ENCODE measurements at regions not wholly inside any gene's neighbourhood (a gene's known extent, or its start where the extent isn't known, plus 50 kb on each side); places are given as distances from the start of the nearest gene placed in this dataset.
"Not testable (repeated sequence)": the region's sequence is repeated elsewhere in the genome, so short reads cannot be mapped to it uniquely, and the experiment has no call there.

- TF ChIP-seq, protein P1, sequence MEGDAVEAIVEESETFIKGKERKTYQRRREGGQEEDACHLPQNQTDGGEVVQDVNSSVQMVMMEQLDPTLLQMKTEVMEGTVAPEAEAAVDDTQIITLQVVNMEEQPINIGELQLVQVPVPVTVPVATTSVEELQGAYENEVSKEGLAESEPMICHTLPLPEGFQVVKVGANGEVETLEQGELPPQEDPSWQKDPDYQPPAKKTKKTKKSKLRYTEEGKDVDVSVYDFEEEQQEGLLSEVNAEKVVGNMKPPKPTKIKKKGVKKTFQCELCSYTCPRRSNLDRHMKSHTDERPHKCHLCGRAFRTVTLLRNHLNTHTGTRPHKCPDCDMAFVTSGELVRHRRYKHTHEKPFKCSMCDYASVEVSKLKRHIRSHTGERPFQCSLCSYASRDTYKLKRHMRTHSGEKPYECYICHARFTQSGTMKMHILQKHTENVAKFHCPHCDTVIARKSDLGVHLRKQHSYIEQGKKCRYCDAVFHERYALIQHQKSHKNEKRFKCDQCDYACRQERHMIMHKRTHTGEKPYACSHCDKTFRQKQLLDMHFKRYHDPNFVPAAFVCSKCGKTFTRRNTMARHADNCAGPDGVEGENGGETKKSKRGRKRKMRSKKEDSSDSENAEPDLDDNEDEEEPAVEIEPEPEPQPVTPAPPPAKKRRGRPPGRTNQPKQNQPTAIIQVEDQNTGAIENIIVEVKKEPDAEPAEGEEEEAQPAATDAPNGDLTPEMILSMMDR (conservative IDR thresholded peaks at IDR 0.05; ENCODE audit: low read depth), result no peak
- POLR2A ChIA-PET (ENCODE audit: low non-redundant PET), result no interaction called here
- no peak overlapping the region for H3K27ac ChIP-seq
- CTCF ChIA-PET, result interaction anchor here (0.6 kb wide), 1 partner anchor 9 kb away, joined by 3 read pairs; no protein-coding TSS in a partner anchor
- DNase-seq (ENCODE audit: low spot score), result no peak
Measured at GRCh38 chr17:74123350-74123749, 80.1 kb upstream of the RPL38 start.

- POLR2A ChIA-PET (ENCODE audit: low non-redundant PET), result no interaction called here
- H3K27ac ChIP-seq, result no peak overlapping the region
- DNase-seq (ENCODE audit: low spot score), result no peak
- CTCF ChIA-PET, result interaction anchor here (0.6 kb wide), 1 partner anchor 9 kb away, joined by 3 read pairs; no protein-coding TSS in a partner anchor
- TF ChIP-seq, protein P1 (conservative IDR thresholded peaks at IDR 0.05; ENCODE audit: low read depth), result no peak
Measured at GRCh38 chr17:74123866-74124444, 79.5 kb upstream of the RPL38 start.

DNA sequence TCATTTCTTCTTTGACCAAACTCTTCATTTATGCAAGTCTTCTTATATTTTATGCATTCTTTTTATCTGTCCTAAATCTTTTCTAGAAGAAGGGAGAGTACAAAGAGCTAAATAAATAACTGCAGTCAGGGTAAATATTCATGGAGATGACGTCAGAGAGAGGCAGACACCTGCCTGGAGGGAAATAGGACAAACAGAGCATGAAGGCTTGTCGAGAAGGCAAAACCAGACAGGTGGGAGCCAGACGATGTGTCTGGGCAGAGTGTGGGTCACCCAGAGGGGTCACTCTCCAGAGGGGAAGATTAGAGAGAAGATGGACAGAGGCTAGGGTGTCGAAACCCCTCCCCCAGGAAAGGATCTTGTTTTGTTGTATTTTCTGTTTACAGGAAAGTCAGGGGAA lies 78.3 kb upstream of the RPL38 start:
- DNase-seq (ENCODE audit: low spot score), result no peak
- ChIA-PET CTCF (no interaction called here), POLR2A (ENCODE audit: low non-redundant PET) (no interaction called here)
- no peak overlapping the region for H3K27ac ChIP-seq
- TF ChIP-seq, protein P1 (conservative IDR thresholded peaks at IDR 0.05; ENCODE audit: low read depth), result no peak

- POLR2A ChIA-PET (ENCODE audit: low non-redundant PET), result no interaction called here
Measured at GRCh38 chr17:74126179-74126900, 77.1 kb upstream of the RPL38 start.

DNA sequence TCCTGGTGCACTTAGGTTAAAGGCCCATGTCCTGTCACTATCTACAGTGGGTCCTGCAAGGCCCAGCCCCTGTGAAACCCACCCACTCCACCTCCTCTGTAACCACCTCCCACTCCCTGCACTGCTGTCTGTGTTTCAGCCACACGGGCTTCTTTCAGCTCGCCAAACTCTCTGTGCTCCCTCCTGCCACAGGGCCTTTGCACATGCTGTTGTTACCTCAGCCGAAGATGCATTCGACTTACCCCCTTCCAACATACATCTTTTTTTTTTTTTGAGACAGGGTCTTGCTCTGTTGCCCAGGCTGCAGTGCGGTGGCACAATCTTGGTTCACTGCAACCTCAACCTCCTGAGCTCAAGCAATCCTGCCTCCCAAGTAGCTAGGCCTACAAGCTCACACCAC lies 76.5 kb upstream of the RPL38 start:
- no peak overlapping the region for H3K27ac ChIP-seq
- POLR2A ChIA-PET (ENCODE audit: low non-redundant PET), result no interaction called here
- TF ChIP-seq, protein P1 (conservative IDR thresholded peaks at IDR 0.05; ENCODE audit: low read depth), result no peak
- DNase-seq (ENCODE audit: low spot score), result no peak
- CTCF ChIA-PET, result interaction anchor here (0.6 kb wide), 2 partner anchors 48 to 531 kb away, joined by 3 read pairs; no protein-coding TSS in a partner anchor

More at GRCh38 chr17:74126179-74126900, 77.1 kb upstream of the RPL38 start:
- CTCF ChIA-PET, result interaction anchor here (0.6 kb wide), 1 partner anchor 530 kb away, joined by 3 read pairs; no protein-coding TSS in a partner anchor
- DNase-seq (ENCODE audit: low spot score), result no peak
- TF ChIP-seq, protein P1 (conservative IDR thresholded peaks at IDR 0.05; ENCODE audit: low read depth), result no peak
- H3K27ac ChIP-seq, result no peak overlapping the region

- TF ChIP-seq, protein P1 (conservative IDR thresholded peaks at IDR 0.05; ENCODE audit: low read depth), result no peak
- no peak overlapping the region for H3K27ac ChIP-seq
- DNase-seq (ENCODE audit: low spot score), result no peak
- POLR2A ChIA-PET (ENCODE audit: low non-redundant PET), result no interaction called here
- CTCF ChIA-PET, result no interaction called here
Measured at GRCh38 chr17:74128456-74129211, 74.8 kb upstream of the RPL38 start.

GRCh38 chr17:74129800-74130199 lies 73.7 kb upstream of the RPL38 start:
- DNase-seq (ENCODE audit: low spot score); POLR2A ChIA-PET (ENCODE audit: low non-redundant PET); H3K27ac ChIP-seq; CTCF ChIA-PET: not testable (repeated sequence)
